ENCODE measurements at regions not wholly inside any gene's neighbourhood (a gene's known extent, or its start where the extent isn't known, plus 50 kb on each side); places are given as distances from the start of the nearest gene placed in this dataset.

DNA sequence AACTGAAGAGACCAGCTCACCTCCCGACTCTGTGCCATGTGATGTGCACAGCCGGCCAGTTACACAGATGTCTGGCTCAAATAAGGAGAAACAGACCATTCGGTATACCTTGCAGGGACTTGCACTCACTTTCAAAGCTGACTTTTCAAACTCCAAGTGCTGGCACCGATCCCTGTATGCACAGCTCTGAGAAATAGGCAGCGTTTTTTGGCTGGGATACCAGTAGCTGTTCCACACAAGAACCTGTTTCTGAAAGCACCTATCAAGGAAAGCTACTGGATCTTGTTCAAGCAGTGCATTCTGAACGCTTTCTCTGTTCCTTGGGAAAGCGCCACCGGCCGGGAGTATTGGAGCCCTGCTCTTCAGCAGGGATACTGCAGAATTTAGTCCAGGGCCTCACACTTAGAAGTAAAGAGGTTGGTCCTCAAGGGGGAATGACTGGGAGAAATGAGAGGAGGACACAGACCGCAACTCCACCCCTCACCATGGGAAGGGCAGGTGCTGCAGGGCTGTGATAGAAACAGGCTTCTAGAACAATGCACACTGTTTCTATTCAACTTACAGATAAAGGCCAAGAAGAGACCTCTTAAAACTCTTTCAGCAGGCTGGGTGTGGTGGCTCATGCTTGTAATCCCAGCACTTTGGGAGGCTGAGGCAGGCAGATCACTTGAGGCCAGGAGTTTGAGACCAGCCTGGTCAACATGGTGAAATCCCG is 53.6 kb upstream of the PABPC3 start:
- intact Hi-C loops (cut with DNase I; ENCODE audit: low total_unique reads) = no loop called here
- Histone ChIP-seq H3K9me3 (no peaks in the 10 kb centered on the region), H3K4me3 (no peak overlapping the region), H3K4me1 (no peaks in the 10 kb centered on the region), H3K36me3 (no peaks in the 10 kb centered on the region), H3K27me3 (peaks cover 83% of the 10 kb centered on the region), H3K27ac (no peak overlapping the region)
- in situ Hi-C loops (cut with MboI; ENCODE audit: low pct_ligation_motif_present in 1 of 4, low pct_unique_long_range_greater_than_20kb in 1 of 4, low sequenced_read_pairs in 3 of 4) = no loop called here
- 67 to 71% methylated on average over 3 to 11 of the region's 11 CpGs for WGBS, 2 donors (ENCODE audit: low coverage in 1 of 2)
- TF ChIP-seq EP300 (IDR thresholded peaks at IDR 0.05; ENCODE audit: low read depth) (no peak), POLR2A (IDR thresholded peaks at IDR 0.05) (no peak), POLR2AphosphoS5 (IDR thresholded peaks at IDR 0.05) (no peak)
- TF ChIP-seq, protein P1, sequence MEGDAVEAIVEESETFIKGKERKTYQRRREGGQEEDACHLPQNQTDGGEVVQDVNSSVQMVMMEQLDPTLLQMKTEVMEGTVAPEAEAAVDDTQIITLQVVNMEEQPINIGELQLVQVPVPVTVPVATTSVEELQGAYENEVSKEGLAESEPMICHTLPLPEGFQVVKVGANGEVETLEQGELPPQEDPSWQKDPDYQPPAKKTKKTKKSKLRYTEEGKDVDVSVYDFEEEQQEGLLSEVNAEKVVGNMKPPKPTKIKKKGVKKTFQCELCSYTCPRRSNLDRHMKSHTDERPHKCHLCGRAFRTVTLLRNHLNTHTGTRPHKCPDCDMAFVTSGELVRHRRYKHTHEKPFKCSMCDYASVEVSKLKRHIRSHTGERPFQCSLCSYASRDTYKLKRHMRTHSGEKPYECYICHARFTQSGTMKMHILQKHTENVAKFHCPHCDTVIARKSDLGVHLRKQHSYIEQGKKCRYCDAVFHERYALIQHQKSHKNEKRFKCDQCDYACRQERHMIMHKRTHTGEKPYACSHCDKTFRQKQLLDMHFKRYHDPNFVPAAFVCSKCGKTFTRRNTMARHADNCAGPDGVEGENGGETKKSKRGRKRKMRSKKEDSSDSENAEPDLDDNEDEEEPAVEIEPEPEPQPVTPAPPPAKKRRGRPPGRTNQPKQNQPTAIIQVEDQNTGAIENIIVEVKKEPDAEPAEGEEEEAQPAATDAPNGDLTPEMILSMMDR (IDR thresholded peaks at IDR 0.05) = no peak
- no peak for DNase-seq

DNA sequence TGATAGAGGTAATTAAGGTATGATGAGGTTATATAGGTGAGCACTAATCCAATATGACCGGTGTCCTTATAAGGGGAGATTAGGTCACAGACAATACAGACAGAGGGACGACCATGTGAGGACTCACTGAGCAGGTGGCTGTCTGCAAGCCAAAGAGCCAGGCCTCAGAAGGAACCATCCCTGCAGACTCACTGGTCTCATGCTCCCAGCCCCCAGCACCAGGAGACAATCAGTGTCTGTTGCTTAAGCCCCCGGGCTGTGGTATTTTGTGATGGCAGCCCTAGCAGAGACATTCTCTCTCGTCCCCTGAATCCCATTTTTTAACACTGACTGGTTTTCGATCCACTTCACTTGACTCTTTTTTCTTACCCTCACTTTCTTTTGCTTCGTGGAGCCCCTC is 51.9 kb upstream of the PABPC3 start:
- TF ChIP-seq POLR2AphosphoS5 (IDR thresholded peaks at IDR 0.05) (no peak), POLR2A (IDR thresholded peaks at IDR 0.05) (no peak), EP300 (IDR thresholded peaks at IDR 0.05; ENCODE audit: low read depth) (no peak)
- TF ChIP-seq, protein P1 (IDR thresholded peaks at IDR 0.05) = no peak
- Histone ChIP-seq H3K4me1 (no peaks in the 10 kb centered on the region), H3K9me3 (no peaks in the 10 kb centered on the region), H3K27me3 (peaks cover 84% of the 10 kb centered on the region), H3K36me3 (no peaks in the 10 kb centered on the region), H3K27ac (no peak overlapping the region), H3K4me3 (no peak overlapping the region)
- in situ Hi-C loops (cut with MboI; ENCODE audit: low pct_ligation_motif_present in 1 of 4, low pct_unique_long_range_greater_than_20kb in 1 of 4, low sequenced_read_pairs in 3 of 4) (no loop called here), intact Hi-C loops (cut with DNase I; ENCODE audit: low total_unique reads) (no loop called here)
- 72 to 89% methylated on average over 3 to 6 of the region's 6 CpGs for WGBS, 2 donors (ENCODE audit: low coverage in 1 of 2)
- no peak for DNase-seq

Small RNA genes in the stretch of these regions (small RNA-seq; reads per million reads assigned to genes)
- gene AL590099.1 = 0 reads per million in 4 donors
- 0 reads per million in 4 donors for gene LSP1P1
